ENCODE measurements at regions not wholly inside any gene's neighbourhood (a gene's known extent, or its start where the extent isn't known, plus 50 kb on each side); places are given as distances from the start of the nearest gene placed in this dataset.

DNA sequence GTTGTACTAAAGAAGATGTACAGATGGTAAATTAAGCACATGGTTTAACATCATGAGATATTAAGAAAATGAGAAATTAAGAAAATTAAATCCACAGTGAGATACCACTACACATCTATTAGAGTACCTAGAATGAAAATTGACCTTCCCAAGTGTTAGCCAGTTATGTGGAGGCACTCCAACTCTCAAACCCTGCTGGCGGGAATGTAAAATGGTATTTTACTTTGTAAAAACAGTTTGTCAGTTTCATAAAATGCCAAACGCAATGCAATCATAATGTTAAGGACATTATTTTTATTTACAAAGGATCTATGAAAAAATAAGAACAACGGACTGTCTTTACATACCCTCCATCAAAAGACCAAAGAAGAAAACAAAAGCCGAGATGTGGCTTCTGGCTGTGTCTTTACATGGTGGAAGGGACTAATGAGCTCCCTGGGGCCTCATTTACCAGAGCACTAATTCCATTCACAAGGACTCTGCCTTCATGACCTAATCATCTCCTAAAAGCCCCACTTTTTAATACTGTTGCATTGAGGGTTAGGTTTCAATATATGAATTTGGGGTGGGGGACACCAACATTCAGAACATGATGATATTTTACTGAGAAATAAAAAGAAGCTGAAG, 1178.7 kb downstream of the AACS start:
- intact Hi-C loops (cut with micrococcal nuclease; ENCODE audit: unreplicated experiment), result no loop called here
- TF ChIP-seq, protein P1, sequence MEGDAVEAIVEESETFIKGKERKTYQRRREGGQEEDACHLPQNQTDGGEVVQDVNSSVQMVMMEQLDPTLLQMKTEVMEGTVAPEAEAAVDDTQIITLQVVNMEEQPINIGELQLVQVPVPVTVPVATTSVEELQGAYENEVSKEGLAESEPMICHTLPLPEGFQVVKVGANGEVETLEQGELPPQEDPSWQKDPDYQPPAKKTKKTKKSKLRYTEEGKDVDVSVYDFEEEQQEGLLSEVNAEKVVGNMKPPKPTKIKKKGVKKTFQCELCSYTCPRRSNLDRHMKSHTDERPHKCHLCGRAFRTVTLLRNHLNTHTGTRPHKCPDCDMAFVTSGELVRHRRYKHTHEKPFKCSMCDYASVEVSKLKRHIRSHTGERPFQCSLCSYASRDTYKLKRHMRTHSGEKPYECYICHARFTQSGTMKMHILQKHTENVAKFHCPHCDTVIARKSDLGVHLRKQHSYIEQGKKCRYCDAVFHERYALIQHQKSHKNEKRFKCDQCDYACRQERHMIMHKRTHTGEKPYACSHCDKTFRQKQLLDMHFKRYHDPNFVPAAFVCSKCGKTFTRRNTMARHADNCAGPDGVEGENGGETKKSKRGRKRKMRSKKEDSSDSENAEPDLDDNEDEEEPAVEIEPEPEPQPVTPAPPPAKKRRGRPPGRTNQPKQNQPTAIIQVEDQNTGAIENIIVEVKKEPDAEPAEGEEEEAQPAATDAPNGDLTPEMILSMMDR (IDR thresholded peaks at IDR 0.05; ENCODE audit: unreplicated experiment), result no peak
- no TSS peak for BruUV-seq (replicated peaks)

DNA sequence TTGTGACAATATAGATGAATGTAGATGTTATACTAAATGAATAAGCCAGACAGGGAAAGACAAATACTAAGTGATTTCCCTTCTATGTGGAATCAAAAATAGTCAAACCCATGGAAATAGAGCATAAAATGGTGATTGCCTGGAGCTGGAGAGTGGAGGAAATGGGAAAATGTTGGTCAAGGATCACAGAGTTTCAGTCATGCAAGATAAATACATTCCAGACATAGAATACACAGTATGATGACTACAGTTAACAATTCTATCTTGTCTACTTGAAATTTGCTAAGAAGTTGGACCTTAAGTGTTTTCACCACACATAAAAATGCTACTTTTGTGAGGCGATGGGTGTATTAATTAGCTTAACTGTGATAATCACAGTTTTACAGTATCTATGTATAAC, 1182.7 kb downstream of the AACS start:
- no TSS peak for BruUV-seq (replicated peaks)
- no peak overlapping the region for H3K4me3 Mint-ChIP-seq (ENCODE audit: low read depth, unreplicated experiment)
- no peaks in the 10 kb centered on the region for H3K27me3 Mint-ChIP-seq (ENCODE audit: unreplicated experiment)
- no peak for DNase-seq
- intact Hi-C loops (cut with micrococcal nuclease; ENCODE audit: unreplicated experiment), result no loop called here
- no peaks in the 10 kb centered on the region for H3K36me3 Mint-ChIP-seq (ENCODE audit: insufficient read depth, unreplicated experiment)
- no peak overlapping the region for H3K27ac Mint-ChIP-seq (ENCODE audit: unreplicated experiment)
- H3K4me1 Mint-ChIP-seq (ENCODE audit: low read depth, unreplicated experiment), result no peaks in the 10 kb centered on the region
- TF ChIP-seq, protein P1 (IDR thresholded peaks at IDR 0.05; ENCODE audit: unreplicated experiment), result no peak
- CTCF ChIA-PET, result no interaction called here
- H3K9me3 Mint-ChIP-seq (ENCODE audit: low read depth, unreplicated experiment), result peaks cover 9% of the 10 kb centered on the region

More for the DNA sequence above, 1178.7 kb downstream of the AACS start:
- DNase-seq, result no peak
- Mint-ChIP-seq H3K36me3 (ENCODE audit: insufficient read depth, unreplicated experiment) (no peaks in the 10 kb centered on the region), H3K4me1 (ENCODE audit: low read depth, unreplicated experiment) (no peaks in the 10 kb centered on the region), H3K27ac (ENCODE audit: unreplicated experiment) (no peak overlapping the region), H3K4me3 (ENCODE audit: low read depth, unreplicated experiment) (no peak overlapping the region), H3K9me3 (ENCODE audit: low read depth, unreplicated experiment) (peaks cover 9% of the 10 kb centered on the region), H3K27me3 (ENCODE audit: unreplicated experiment) (no peaks in the 10 kb centered on the region)
- CTCF ChIA-PET, result no interaction called here

DNA sequence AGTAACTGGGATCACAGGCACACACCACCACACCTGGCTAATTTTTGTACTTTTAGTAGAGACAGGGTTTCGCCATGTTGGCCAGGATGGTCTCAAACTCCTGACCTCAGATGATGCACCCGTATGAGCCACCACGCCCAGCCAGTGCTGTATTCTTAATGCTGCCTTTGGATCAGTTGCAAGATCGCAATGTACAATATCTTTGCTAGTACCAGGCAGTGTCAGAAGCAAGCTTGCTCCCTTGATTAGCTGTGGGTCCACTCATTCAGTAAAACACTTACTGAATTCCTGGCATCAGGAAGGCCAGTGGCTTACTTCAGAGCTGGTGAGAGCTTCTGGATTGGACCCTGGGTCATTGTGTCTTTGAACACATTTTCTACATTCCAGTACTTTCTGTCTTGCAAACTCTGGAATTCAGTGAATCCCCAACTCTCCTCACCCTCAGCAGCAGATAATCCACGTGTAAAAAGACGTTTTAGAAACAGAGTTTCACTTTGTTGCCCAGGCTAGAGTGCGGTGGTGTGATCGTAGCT, 1183.7 kb downstream of the AACS start:
- H3K27me3 Mint-ChIP-seq (ENCODE audit: unreplicated experiment), result no peaks in the 10 kb centered on the region
- CTCF ChIA-PET, result no interaction called here
- DNase-seq, result no peak
- H3K9me3 Mint-ChIP-seq (ENCODE audit: low read depth, unreplicated experiment), result peaks cover 11% of the 10 kb centered on the region
- H3K27ac Mint-ChIP-seq (ENCODE audit: unreplicated experiment), result no peak overlapping the region
- TF ChIP-seq, protein P1 (IDR thresholded peaks at IDR 0.05; ENCODE audit: unreplicated experiment), result no peak
- no peaks in the 10 kb centered on the region for H3K4me1 Mint-ChIP-seq (ENCODE audit: low read depth, unreplicated experiment)
- intact Hi-C loops (cut with micrococcal nuclease; ENCODE audit: unreplicated experiment), result no loop called here
- H3K36me3 Mint-ChIP-seq (ENCODE audit: insufficient read depth, unreplicated experiment), result no peaks in the 10 kb centered on the region
- H3K4me3 Mint-ChIP-seq (ENCODE audit: low read depth, unreplicated experiment), result no peak overlapping the region
- BruUV-seq (replicated peaks), result no TSS peak

DNA sequence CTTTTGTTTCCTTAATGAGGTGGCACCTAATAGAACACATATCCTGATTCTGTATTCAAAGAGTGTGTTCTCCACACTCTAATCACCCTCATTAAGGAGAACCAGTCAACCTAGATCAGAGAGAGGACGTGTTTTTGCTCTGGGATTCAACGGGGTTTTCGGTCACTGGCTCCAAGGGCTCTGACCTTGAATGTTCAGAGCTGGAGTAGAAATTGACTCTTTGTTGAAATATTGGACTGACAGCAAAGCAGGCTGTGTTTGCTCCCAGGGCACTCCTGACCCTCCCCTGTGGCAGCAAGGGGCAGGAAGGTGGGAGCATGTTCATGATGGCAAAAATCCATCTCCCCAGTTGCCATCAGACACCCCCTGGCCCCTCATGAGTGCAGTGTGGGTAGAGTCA, 1193.0 kb downstream of the AACS start:
- Mint-ChIP-seq H3K9me3 (ENCODE audit: low read depth, unreplicated experiment) (peaks cover 6% of the 10 kb centered on the region), H3K4me1 (ENCODE audit: low read depth, unreplicated experiment) (no peaks in the 10 kb centered on the region), H3K36me3 (ENCODE audit: insufficient read depth, unreplicated experiment) (no peaks in the 10 kb centered on the region), H3K4me3 (ENCODE audit: low read depth, unreplicated experiment) (no peak overlapping the region), H3K27me3 (ENCODE audit: unreplicated experiment) (no peaks in the 10 kb centered on the region), H3K27ac (ENCODE audit: unreplicated experiment) (no peak overlapping the region)
- CTCF ChIA-PET, result no interaction called here
- no TSS peak for BruUV-seq (replicated peaks)
- intact Hi-C loops (cut with micrococcal nuclease; ENCODE audit: unreplicated experiment), result no loop called here
- TF ChIP-seq, protein P1 (IDR thresholded peaks at IDR 0.05; ENCODE audit: unreplicated experiment), result no peak
- DNase-seq, result no peak
